Ishikawa (cell line): ENCODE measurements at regions not wholly inside any gene's neighbourhood (a gene's known extent, or its start where the extent isn't known, plus 50 kb on each side); places are given as distances from the start of the nearest gene placed in this dataset.

ENCODE experiments used
- CREB1 ChIP-seq: IDR thresholded peaks from 2 replicates; pipeline ENCODE4 v1.6.1; 2012; ENCODE audit warnings: low read depth
- EP300 ChIP-seq: IDR thresholded peaks from 2 replicates; pipeline ENCODE4 v1.6.1; 2012; ENCODE audit warnings: borderline replicate concordance
- FOXM1 ChIP-seq: IDR thresholded peaks from 2 replicates; pipeline ENCODE4 v1.6.1; 2012; ENCODE audit warnings: low read depth, borderline replicate concordance
- MAX ChIP-seq: IDR thresholded peaks from 2 replicates; pipeline ENCODE4 v1.6.1; 2012
- RAD21 ChIP-seq: IDR thresholded peaks from 2 replicates; pipeline ENCODE4 v1.6.1; 2012; ENCODE audit warnings: low read depth
- TAF1 ChIP-seq: IDR thresholded peaks from 2 replicates; pipeline ENCODE4 v1.6.1; 2012; ENCODE audit warnings: low read depth, mild to moderate bottlenecking
- YY1 ChIP-seq: IDR thresholded peaks from 2 replicates; pipeline ENCODE4 v1.6.1; 2012; ENCODE audit warnings: low read depth
- TF ChIP-seq, protein P1 (sequence below): IDR thresholded peaks from 2 replicates; pipeline ENCODE4 v1.6.1; 2012; ENCODE audit warnings: low read depth, mild to moderate bottlenecking
- TF ChIP-seq, protein P2 (sequence below): IDR thresholded peaks from 2 replicates; pipeline ENCODE4 v1.6.1; 2012

GRCh38 chr3:5339967-5340535 is 152.5 kb downstream of the EDEM1 start:
- no peak for TF ChIP-seq YY1
- no peak for TF ChIP-seq TAF1
- TF ChIP-seq, protein P1, sequence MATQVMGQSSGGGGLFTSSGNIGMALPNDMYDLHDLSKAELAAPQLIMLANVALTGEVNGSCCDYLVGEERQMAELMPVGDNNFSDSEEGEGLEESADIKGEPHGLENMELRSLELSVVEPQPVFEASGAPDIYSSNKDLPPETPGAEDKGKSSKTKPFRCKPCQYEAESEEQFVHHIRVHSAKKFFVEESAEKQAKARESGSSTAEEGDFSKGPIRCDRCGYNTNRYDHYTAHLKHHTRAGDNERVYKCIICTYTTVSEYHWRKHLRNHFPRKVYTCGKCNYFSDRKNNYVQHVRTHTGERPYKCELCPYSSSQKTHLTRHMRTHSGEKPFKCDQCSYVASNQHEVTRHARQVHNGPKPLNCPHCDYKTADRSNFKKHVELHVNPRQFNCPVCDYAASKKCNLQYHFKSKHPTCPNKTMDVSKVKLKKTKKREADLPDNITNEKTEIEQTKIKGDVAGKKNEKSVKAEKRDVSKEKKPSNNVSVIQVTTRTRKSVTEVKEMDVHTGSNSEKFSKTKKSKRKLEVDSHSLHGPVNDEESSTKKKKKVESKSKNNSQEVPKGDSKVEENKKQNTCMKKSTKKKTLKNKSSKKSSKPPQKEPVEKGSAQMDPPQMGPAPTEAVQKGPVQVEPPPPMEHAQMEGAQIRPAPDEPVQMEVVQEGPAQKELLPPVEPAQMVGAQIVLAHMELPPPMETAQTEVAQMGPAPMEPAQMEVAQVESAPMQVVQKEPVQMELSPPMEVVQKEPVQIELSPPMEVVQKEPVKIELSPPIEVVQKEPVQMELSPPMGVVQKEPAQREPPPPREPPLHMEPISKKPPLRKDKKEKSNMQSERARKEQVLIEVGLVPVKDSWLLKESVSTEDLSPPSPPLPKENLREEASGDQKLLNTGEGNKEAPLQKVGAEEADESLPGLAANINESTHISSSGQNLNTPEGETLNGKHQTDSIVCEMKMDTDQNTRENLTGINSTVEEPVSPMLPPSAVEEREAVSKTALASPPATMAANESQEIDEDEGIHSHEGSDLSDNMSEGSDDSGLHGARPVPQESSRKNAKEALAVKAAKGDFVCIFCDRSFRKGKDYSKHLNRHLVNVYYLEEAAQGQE = no peak
- TF ChIP-seq, protein P2, sequence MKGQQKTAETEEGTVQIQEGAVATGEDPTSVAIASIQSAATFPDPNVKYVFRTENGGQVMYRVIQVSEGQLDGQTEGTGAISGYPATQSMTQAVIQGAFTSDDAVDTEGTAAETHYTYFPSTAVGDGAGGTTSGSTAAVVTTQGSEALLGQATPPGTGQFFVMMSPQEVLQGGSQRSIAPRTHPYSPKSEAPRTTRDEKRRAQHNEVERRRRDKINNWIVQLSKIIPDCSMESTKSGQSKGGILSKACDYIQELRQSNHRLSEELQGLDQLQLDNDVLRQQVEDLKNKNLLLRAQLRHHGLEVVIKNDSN = no peak
- no peak for TF ChIP-seq MAX
- no peak for TF ChIP-seq RAD21
- no peak for TF ChIP-seq EP300
- no peak for TF ChIP-seq FOXM1
- TF ChIP-seq CREB1 = no peak
